ENCODE measurements at regions not wholly inside any gene's neighbourhood (a gene's known extent, or its start where the extent isn't known, plus 50 kb on each side); places are given as distances from the start of the nearest gene placed in this dataset.
A peak's percentile ranks its signal among the peaks of the same experiment; 100 is the strongest.

DNA sequence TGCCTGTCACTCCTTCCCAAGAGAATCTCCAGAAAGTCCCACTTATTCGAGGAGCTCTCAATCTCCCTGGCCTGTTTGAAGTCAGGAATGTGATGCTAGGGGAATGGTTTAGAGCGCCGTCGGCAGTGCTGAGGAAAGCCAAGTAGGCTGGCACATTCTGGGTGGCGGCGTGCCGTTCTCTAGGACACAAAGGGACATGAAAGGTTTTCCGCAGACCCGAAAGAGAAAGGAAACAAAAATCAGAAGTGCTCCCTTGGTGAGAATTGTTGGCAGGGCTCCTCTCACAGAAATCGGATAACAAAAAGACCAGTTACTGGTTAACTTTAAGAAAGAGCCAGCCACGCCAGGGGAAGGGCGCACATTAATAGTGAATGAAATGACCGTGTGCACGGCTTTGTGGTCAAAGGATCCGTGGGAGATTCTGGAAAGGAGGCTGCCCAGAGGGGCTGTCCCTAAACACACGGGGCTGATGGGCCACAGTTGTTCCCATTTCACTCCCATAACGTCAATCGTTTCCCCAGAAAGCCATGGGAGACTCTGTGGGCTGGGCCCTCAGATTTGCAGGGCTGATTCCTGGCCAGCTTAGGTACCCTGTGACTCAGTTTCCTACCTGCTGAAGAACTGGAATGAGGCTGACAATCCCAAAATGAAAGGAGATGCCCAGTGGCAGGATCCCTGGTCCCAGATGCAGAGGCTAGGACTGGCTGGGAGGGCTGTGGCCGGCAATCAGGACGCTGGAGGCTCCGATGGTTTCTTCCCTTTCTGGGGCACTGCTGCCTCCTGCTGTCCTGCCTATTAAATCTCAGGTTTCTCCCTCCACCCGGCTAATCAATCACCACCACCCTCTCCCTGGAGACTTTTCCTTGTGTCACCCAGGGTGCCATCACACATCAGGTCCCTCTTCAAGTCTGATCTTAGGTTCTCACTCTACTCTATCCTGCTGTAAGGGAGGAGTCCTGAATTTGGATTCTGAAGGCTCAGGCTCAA lies 82.3 kb downstream of the RCN1 start (continued):
- TF ChIP-seq, protein P1, sequence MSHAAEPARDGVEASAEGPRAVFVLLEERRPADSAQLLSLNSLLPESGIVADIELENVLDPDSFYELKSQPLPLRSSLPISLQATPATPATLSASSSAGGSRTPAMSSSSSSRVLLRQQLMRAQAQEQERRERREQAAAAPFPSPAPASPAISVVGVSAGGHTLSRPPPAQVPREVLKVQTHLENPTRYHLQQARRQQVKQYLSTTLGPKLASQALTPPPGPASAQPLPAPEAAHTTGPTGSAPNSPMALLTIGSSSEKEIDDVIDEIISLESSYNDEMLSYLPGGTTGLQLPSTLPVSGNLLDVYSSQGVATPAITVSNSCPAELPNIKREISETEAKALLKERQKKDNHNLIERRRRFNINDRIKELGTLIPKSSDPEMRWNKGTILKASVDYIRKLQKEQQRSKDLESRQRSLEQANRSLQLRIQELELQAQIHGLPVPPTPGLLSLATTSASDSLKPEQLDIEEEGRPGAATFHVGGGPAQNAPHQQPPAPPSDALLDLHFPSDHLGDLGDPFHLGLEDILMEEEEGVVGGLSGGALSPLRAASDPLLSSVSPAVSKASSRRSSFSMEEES (CRISPR knock-in tag; IDR thresholded peaks at IDR 0.05): no peak
- TF ChIP-seq SMC3 (conservative IDR thresholded peaks at IDR 0.05; ENCODE audit: insufficient read depth, low read depth, low read length) (0 out of 2 replicates have a peak, but pooled peaks have one; percentile 10), CBX1 (IDR thresholded peaks at IDR 0.05; ENCODE audit: low read depth) (no peak), MEIS2 (IDR thresholded peaks at IDR 0.05; ENCODE audit: partially characterized antibody) (peak; percentile 55), CHD4 (IDR thresholded peaks at IDR 0.05; ENCODE audit: insufficient read depth, insufficient replicate concordance, low read depth, low read length, poor library complexity, severe bottlenecking) (no peak), RAD21 (CRISPR knock-in tag; conservative IDR thresholded peaks at IDR 0.05 in 1 of 2, IDR thresholded peaks at IDR 0.05 in 1 of 2) (peak; percentile 48 to 67)
- TF ChIP-seq, protein P2, sequence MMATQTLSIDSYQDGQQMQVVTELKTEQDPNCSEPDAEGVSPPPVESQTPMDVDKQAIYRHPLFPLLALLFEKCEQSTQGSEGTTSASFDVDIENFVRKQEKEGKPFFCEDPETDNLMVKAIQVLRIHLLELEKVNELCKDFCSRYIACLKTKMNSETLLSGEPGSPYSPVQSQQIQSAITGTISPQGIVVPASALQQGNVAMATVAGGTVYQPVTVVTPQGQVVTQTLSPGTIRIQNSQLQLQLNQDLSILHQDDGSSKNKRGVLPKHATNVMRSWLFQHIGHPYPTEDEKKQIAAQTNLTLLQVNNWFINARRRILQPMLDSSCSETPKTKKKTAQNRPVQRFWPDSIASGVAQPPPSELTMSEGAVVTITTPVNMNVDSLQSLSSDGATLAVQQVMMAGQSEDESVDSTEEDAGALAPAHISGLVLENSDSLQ (IDR thresholded peaks at IDR 0.05): 0 out of 2 replicates have a peak, but pooled peaks have one; percentile 6
- TF ChIP-seq, protein P3, sequence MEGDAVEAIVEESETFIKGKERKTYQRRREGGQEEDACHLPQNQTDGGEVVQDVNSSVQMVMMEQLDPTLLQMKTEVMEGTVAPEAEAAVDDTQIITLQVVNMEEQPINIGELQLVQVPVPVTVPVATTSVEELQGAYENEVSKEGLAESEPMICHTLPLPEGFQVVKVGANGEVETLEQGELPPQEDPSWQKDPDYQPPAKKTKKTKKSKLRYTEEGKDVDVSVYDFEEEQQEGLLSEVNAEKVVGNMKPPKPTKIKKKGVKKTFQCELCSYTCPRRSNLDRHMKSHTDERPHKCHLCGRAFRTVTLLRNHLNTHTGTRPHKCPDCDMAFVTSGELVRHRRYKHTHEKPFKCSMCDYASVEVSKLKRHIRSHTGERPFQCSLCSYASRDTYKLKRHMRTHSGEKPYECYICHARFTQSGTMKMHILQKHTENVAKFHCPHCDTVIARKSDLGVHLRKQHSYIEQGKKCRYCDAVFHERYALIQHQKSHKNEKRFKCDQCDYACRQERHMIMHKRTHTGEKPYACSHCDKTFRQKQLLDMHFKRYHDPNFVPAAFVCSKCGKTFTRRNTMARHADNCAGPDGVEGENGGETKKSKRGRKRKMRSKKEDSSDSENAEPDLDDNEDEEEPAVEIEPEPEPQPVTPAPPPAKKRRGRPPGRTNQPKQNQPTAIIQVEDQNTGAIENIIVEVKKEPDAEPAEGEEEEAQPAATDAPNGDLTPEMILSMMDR (IDR thresholded peaks at IDR 0.05 in 2 of 3, conservative IDR thresholded peaks at IDR 0.05 in 1 of 3; ENCODE audit: insufficient read depth in 2 of 3, low read depth in 1 of 3, low read length in 3 of 3): peak; percentile 48 to 55 (median 51); a peak in 5 of 6 replicates

Measured in K562 (cell line).